ENCODE measurements at regions not wholly inside any gene's neighbourhood (a gene's known extent, or its start where the extent isn't known, plus 50 kb on each side); places are given as distances from the start of the nearest gene placed in this dataset.

DNA sequence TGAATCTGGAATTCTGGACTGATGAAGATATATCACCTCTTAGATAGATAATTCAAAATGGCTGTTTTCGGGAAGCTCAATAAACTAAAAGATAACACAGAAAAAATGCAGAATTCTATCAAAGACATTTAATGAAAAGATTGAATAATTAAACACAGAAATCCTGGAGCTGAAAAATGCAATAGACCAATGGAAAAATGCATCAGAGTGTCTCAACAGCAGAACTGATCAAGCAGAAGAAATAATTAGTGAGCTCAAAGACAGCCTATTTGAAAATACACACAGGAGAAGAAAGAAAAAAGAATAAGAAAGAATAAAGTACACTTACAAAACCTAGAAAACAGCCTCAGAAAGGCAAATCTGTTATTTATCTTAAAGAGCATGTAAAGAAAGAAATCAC lies 356.4 kb upstream of the B3GAT1 start:
- WGBS: 93% methylated on average over 1 of the region's 1 CpG
- no peaks in the 10 kb centered on the region for H3K36me3 ChIP-seq
- no peak for DNase-seq (ENCODE audit: extremely low spot score)
- no peaks in the 10 kb centered on the region for H3K4me1 ChIP-seq
- peaks cover 0 to 18% (median 12%) of the 10 kb centered on the region in 4 donors for H3K9me3 ChIP-seq
- TF ChIP-seq POLR2A (IDR thresholded peaks at IDR 0.05; ENCODE audit: low read depth) (no peak), CTCF (IDR thresholded peaks at IDR 0.05) (no peak), EP300 (IDR thresholded peaks at IDR 0.05) (no peak), POLR2AphosphoS5 (IDR thresholded peaks at IDR 0.05) (no peak)
- no peak overlapping the region for H3K4me3 ChIP-seq
- intact Hi-C loops (cut with DNase I): no loop called here
- peaks cover 0 to 8% (median 0%) of the 10 kb centered on the region in 4 donors for H3K27me3 ChIP-seq
- H3K27ac ChIP-seq (replicated peaks in 1 of 4): no peak overlapping the region

DNA sequence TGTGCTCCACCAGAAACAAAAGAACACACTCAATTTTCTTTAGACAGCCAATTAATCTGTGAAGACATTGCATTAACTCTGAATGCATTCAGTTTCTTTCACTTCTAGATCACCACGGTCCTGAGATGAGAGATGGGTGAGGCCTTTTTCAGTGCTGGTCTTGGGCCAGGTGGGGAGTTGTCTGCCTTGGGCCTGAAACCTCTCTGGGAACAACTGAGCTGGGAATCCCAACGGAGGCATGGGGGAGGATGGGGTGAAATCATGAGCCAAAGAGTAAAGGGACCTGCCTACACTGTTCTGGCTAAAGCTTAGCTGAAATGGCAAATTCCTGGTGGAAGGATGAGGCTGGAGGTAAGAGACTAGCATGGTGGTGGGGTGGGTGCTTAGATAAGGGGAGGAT lies 353.5 kb upstream of the B3GAT1 start:
- peak; percentile 72 for DNase-seq (ENCODE audit: extremely low spot score)
- intact Hi-C loops (cut with DNase I): no loop called here
- 66% methylated on average over 2 of the region's 2 CpGs for WGBS

DNA sequence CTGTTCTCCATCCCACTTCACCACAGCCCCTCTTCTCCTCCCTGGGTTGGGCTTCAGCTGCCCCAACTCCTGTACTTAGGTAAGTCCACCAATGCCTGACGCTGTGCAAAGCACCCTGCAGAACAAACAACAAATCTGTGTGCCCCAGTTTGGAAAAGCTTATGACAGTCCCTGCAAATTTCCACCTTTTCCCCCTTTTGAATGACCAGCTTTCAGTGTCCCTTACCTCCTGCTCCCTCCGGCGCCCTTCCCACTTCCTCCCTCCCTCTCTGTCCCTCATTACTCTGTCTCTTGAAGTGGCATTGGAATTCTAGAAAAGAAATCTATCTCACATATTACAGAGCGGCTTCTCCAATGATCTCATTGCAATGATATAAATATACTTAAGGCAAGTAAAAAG lies 352.9 kb upstream of the B3GAT1 start:
- Histone ChIP-seq H3K27me3 (peaks cover 0 to 8% (median 0%) of the 10 kb centered on the region in 4 donors), H3K27ac (replicated peaks in 1 of 4) (no peak overlapping the region), H3K9me3 (peaks cover 0 to 18% (median 12%) of the 10 kb centered on the region in 4 donors), H3K4me1 (no peaks in the 10 kb centered on the region), H3K36me3 (no peaks in the 10 kb centered on the region), H3K4me3 (no peak overlapping the region)
- WGBS: 90% methylated on average over 4 of the region's 4 CpGs
- intact Hi-C loops (cut with DNase I): no loop called here
- peak; percentile 78 for DNase-seq (ENCODE audit: extremely low spot score)
- TF ChIP-seq POLR2AphosphoS5 (IDR thresholded peaks at IDR 0.05): no peak
- TF ChIP-seq EP300 (IDR thresholded peaks at IDR 0.05): no peak
- no peak for TF ChIP-seq POLR2A (IDR thresholded peaks at IDR 0.05; ENCODE audit: low read depth)
- no peak for TF ChIP-seq CTCF (IDR thresholded peaks at IDR 0.05)

More for the DNA sequence above, 353.5 kb upstream of the B3GAT1 start:
- H3K36me3 ChIP-seq: no peaks in the 10 kb centered on the region
- no peak overlapping the region for H3K4me3 ChIP-seq
- H3K27ac ChIP-seq (replicated peaks in 1 of 4): no peak overlapping the region
- no peak for TF ChIP-seq POLR2AphosphoS5 (IDR thresholded peaks at IDR 0.05)
- no peak for TF ChIP-seq CTCF (IDR thresholded peaks at IDR 0.05)
- TF ChIP-seq POLR2A (IDR thresholded peaks at IDR 0.05; ENCODE audit: low read depth): no peak
- TF ChIP-seq EP300 (IDR thresholded peaks at IDR 0.05): no peak
- no peaks in the 10 kb centered on the region for H3K4me1 ChIP-seq
- H3K9me3 ChIP-seq: peaks cover 0 to 18% (median 12%) of the 10 kb centered on the region in 4 donors
- H3K27me3 ChIP-seq: peaks cover 0 to 8% (median 0%) of the 10 kb centered on the region in 4 donors

DNA sequence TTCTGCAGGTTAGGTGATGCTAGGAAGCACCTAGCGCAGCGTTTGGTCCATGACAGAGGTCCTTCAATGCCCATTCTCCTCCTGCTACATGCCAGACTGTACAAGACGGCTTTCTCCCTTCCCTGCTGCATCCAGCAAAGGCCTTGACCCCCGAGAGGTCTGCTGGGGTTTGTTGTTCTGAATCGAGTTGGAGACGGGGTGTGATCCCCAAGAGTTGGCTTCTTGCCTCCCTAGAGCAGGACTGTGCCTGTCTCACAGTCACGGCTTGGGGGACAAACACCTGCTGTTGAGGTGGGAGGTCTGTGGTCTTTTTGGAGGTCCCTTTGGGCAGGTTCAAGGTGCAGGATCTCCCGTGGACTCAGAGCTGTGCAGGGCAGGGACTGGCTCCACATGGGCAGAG lies 352.3 kb upstream of the B3GAT1 start:
- Histone ChIP-seq H3K9me3 (peaks cover 0 to 18% (median 12%) of the 10 kb centered on the region in 4 donors), H3K27me3 (peaks cover 0 to 8% (median 0%) of the 10 kb centered on the region in 4 donors), H3K4me3 (no peak overlapping the region), H3K27ac (replicated peaks in 1 of 4) (no peak overlapping the region), H3K36me3 (no peaks in the 10 kb centered on the region), H3K4me1 (no peaks in the 10 kb centered on the region)
- 68% methylated on average over 5 of the region's 8 CpGs for WGBS
- DNase-seq (ENCODE audit: extremely low spot score): peak; percentile 57
- intact Hi-C loops (cut with DNase I): no loop called here
- no peak for TF ChIP-seq POLR2AphosphoS5 (IDR thresholded peaks at IDR 0.05)
- TF ChIP-seq POLR2A (IDR thresholded peaks at IDR 0.05; ENCODE audit: low read depth): no peak
- no peak for TF ChIP-seq EP300 (IDR thresholded peaks at IDR 0.05)
- no peak for TF ChIP-seq CTCF (IDR thresholded peaks at IDR 0.05)

- TF ChIP-seq POLR2A (IDR thresholded peaks at IDR 0.05; ENCODE audit: low read depth) (no peak), POLR2AphosphoS5 (IDR thresholded peaks at IDR 0.05) (no peak), EP300 (IDR thresholded peaks at IDR 0.05) (no peak), CTCF (IDR thresholded peaks at IDR 0.05) (no peak)
These were observed 351.0 kb upstream of the B3GAT1 start for GRCh38 chr11:134763030-134763388.

More at GRCh38 chr11:134763030-134763388, 351.0 kb upstream of the B3GAT1 start:
- no peak overlapping the region for H3K27ac ChIP-seq (replicated peaks in 1 of 4)
- H3K4me3 ChIP-seq: peak overlapping the region in 2 of 4 donors; percentile 33
- peaks cover 0 to 8% (median 0%) of the 10 kb centered on the region in 4 donors for H3K27me3 ChIP-seq
- 91% methylated on average over 8 of the region's 16 CpGs for WGBS
- intact Hi-C loops (cut with DNase I): no loop called here
- no peaks in the 10 kb centered on the region for H3K4me1 ChIP-seq
- peaks cover 0 to 7% (median 6%) of the 10 kb centered on the region in 4 donors for H3K9me3 ChIP-seq
- H3K36me3 ChIP-seq: no peaks in the 10 kb centered on the region
- DNase-seq (ENCODE audit: extremely low spot score): peak; percentile 60

Measured in esophagus muscularis mucosa (tissue), 4 donors.